ENCODE measurements at regions not wholly inside any gene's neighbourhood (a gene's known extent, or its start where the extent isn't known, plus 50 kb on each side); places are given as distances from the start of the nearest gene placed in this dataset.
"Not testable (repeated sequence)": the region's sequence is repeated elsewhere in the genome, so short reads cannot be mapped to it uniquely, and the experiment has no call there.

DNA sequence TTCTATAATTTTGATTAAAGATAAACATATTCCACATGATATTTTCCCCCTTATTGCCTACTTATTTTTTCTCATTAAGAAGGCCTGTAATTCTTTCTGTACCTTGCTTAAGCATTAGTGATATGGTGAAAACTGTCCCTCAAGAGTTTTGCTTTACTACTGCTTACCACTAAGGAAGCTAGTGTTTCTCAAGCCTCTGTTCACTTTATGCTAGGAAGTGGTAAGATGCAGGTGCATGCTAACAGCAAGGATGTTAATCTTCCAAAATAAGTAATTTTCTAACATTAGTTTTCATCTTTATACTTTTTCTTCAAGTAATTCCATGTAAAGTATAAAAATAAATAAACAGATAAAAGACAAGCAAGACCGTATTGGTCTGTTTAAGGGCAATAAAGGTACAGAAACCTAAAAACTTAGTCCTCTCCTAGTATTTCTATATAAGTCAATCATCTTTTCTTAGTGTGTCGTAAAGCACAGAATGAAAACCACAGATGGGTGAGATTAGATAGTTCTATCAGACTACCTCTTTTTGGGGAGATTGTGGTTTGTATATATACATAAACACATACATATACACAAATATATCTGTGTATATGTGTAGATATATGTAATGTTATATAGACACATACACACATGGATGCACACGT lies 731.0 kb upstream of the CNTN5 start:
- Histone ChIP-seq H3K36me3 (ENCODE audit: control insufficient read depth in 2 of 2, insufficient read depth in 2 of 2, low read length in 1 of 2) (no peaks in the 10 kb centered on the region), H3K27me3 (ENCODE audit: control insufficient read depth in 2 of 2, insufficient read depth in 1 of 2, low read length in 1 of 2) (no peaks in the 10 kb centered on the region), H3K4me1 (ENCODE audit: control insufficient read depth in 2 of 2, insufficient read depth in 2 of 2, low read length in 2 of 2) (peaks cover 4 to 6% of the 10 kb centered on the region in 2 donors), H3K4me3 (ENCODE audit: low read length in 2 of 2) (no peak overlapping the region), H3K27ac (ENCODE audit: low read depth in 1 of 2, low read length in 1 of 2) (peak overlapping the region in 1 of 2 donors; percentile 42), H3K9me3 (ENCODE audit: control insufficient read depth in 2 of 2, insufficient read depth in 1 of 2, low read length in 1 of 2) (no peaks in the 10 kb centered on the region)
- WGBS = 27% methylated on average over 3 of the region's 3 CpGs
- DNase-seq (ENCODE audit: low read depth in 6 of 9, low spot score in 9 of 9) = peak in 8 of 9 donors; percentile 4 to 77 (median 32)

DNA sequence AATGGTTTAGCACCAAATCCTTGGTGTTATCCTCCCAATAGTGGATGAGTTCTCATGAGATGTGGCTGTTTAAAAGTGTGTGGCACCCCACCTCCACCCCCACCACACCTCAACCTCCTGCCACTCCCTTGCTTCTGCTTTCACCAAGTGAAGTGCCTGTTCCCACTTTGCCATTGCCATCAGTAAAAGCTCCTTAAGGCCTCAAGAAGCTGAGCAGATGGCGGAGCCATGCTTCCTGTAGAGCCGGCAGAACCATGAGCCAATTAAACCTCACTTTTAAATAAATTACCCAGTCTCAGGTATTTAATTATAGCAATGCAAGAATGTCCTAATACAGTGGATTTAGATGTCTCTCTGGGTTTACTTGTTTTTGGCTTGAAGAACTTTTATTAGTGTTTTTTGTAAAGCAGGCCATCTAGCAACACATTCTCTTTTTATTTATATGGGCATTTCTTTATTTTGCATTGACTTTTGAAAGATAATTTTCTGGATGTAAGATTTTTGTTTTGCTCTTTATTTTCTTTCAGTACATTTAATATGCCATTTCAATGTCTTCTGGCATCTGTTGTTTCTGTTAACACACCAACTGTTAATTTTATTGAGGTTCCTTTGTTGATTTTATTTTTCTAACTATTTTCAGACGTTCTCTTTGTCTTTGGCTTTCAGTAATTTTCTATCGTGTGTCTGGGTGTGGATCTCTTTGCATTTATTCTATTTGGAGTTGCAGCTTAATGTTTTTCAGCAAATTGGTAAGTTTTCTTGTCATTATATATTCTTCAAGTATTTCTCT lies 724.5 kb upstream of the CNTN5 start:
- no peak overlapping the region for H3K4me3 ChIP-seq (ENCODE audit: low read length in 2 of 2)
- peaks cover 0 to 5% of the 10 kb centered on the region in 2 donors for H3K4me1 ChIP-seq (ENCODE audit: control insufficient read depth in 2 of 2, insufficient read depth in 2 of 2, low read length in 2 of 2)
- DNase-seq (ENCODE audit: low read depth in 6 of 9, low spot score in 9 of 9) = no peak
- H3K9me3 ChIP-seq (ENCODE audit: control insufficient read depth in 2 of 2, insufficient read depth in 1 of 2, low read length in 1 of 2) = peaks cover 0 to 3% of the 10 kb centered on the region in 2 donors
- H3K27ac ChIP-seq (ENCODE audit: low read depth in 1 of 2, low read length in 1 of 2) = peak overlapping the region in 1 of 2 donors; percentile 62
- H3K27me3 ChIP-seq (ENCODE audit: control insufficient read depth in 2 of 2, insufficient read depth in 1 of 2, low read length in 1 of 2) = no peaks in the 10 kb centered on the region
- WGBS = 61% methylated on average over 4 of the region's 4 CpGs
- no peaks in the 10 kb centered on the region for H3K36me3 ChIP-seq (ENCODE audit: control insufficient read depth in 2 of 2, insufficient read depth in 2 of 2, low read length in 1 of 2)

DNA sequence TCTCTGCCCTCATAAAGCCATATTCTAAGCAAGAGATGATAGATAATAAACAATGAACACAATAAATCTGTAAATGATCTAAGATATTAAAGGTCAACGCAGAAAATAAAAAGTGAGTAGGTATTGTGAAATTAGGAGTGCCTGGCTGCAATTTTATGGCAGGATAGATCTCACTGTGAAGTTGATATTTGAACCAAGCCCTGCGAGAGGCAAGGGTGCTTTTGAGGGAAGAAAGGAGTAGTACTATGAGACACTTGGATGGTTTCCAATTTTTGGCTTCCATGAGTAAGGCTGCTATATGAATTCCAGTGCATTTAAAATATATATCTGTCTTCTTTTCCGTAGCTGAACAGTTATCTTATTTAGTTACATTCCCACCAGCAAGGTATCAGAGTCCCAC lies 720.0 kb upstream of the CNTN5 start:
- 92% methylated on average over 3 of the region's 3 CpGs for WGBS
- peaks cover 0 to 5% of the 10 kb centered on the region in 2 donors for H3K4me1 ChIP-seq (ENCODE audit: control insufficient read depth in 2 of 2, insufficient read depth in 2 of 2, low read length in 2 of 2)
- H3K27me3 ChIP-seq (ENCODE audit: control insufficient read depth in 2 of 2, insufficient read depth in 1 of 2, low read length in 1 of 2) = no peaks in the 10 kb centered on the region
- no peak overlapping the region for H3K4me3 ChIP-seq (ENCODE audit: low read length in 2 of 2)
- peaks cover 0 to 3% of the 10 kb centered on the region in 2 donors for H3K9me3 ChIP-seq (ENCODE audit: control insufficient read depth in 2 of 2, insufficient read depth in 1 of 2, low read length in 1 of 2)
- H3K27ac ChIP-seq (ENCODE audit: low read depth in 1 of 2, low read length in 1 of 2) = no peak overlapping the region
- H3K36me3 ChIP-seq (ENCODE audit: control insufficient read depth in 2 of 2, insufficient read depth in 2 of 2, low read length in 1 of 2) = no peaks in the 10 kb centered on the region
- DNase-seq (ENCODE audit: low read depth in 6 of 9, low spot score in 9 of 9) = no peak

DNA sequence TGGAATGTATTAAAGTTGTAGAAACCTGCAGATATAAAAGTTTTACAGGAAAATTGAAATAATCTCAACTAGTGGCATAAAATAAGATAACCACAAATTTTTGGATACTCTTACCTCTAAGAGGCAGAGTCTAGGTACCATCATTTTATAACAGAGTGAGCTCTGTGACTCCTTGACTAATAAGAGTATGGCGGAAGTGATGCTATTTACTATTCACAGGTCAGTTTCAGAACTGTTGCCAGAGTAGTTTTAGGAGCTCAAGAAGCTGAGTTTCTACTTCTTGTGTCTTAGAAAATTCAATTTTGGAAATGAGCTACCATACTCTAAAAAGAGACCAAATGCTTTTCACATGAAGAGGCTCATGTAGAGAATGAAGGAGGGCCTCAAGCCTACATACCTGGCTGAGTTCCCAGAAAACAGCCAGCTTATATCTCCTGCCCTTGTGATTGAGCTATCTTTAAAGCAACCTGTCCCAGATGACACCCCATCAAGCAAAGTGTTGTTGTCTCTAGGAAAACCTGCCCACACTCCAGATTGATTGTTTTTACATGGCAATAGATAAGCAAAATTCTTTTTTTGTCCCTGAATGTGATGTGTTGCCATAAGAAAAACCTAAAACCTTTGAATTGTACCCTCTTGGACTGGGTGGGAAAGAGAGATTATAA lies 712.8 kb upstream of the CNTN5 start:
- no peak overlapping the region for H3K27ac ChIP-seq (ENCODE audit: low read depth in 1 of 2, low read length in 1 of 2)
- no peaks in the 10 kb centered on the region for H3K27me3 ChIP-seq (ENCODE audit: control insufficient read depth in 2 of 2, insufficient read depth in 1 of 2, low read length in 1 of 2)
- H3K9me3 ChIP-seq (ENCODE audit: control insufficient read depth in 2 of 2, insufficient read depth in 1 of 2, low read length in 1 of 2) = no peaks in the 10 kb centered on the region
- H3K36me3 ChIP-seq (ENCODE audit: control insufficient read depth in 2 of 2, insufficient read depth in 2 of 2, low read length in 1 of 2) = no peaks in the 10 kb centered on the region
- H3K4me1 ChIP-seq (ENCODE audit: control insufficient read depth in 2 of 2, insufficient read depth in 2 of 2, low read length in 2 of 2) = no peaks in the 10 kb centered on the region
- WGBS = 95% methylated on average over 1 of the region's 1 CpG
- no peak for DNase-seq (ENCODE audit: low read depth in 6 of 9, low spot score in 9 of 9)
- no peak overlapping the region for H3K4me3 ChIP-seq (ENCODE audit: low read length in 2 of 2)

DNA sequence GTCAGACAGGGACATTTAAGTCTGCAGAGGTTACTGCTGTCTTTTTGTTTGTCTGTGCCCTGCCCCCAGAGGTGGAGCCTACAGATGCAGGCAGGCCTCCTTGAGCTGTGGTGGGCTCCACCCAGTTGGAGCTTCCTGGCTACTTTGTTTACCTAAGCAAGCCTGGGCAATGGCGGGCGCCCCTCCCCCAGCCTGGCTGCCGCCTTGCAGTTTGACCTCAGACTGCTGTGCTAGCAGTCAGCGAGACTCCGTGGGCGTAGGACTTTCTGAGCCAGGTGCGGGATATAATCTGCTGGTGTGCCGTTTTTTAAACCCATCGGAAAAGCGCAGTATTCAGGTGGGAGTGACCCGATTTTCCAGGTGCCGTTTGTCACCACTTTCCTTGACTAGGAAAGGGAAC lies 690.4 kb upstream of the CNTN5 start:
- H3K27me3 ChIP-seq (ENCODE audit: control insufficient read depth in 2 of 2, insufficient read depth in 1 of 2, low read length in 1 of 2); H3K36me3 ChIP-seq (ENCODE audit: control insufficient read depth in 2 of 2, insufficient read depth in 2 of 2, low read length in 1 of 2); H3K27ac ChIP-seq (ENCODE audit: low read depth in 1 of 2, low read length in 1 of 2); H3K9me3 ChIP-seq (ENCODE audit: control insufficient read depth in 2 of 2, insufficient read depth in 1 of 2, low read length in 1 of 2); DNase-seq (ENCODE audit: low read depth in 6 of 9, low spot score in 9 of 9); H3K4me3 ChIP-seq (ENCODE audit: low read length in 2 of 2); H3K4me1 ChIP-seq (ENCODE audit: control insufficient read depth in 2 of 2, insufficient read depth in 2 of 2, low read length in 2 of 2): not testable (repeated sequence)
- WGBS = 82% methylated on average over 11 of the region's 12 CpGs

DNA sequence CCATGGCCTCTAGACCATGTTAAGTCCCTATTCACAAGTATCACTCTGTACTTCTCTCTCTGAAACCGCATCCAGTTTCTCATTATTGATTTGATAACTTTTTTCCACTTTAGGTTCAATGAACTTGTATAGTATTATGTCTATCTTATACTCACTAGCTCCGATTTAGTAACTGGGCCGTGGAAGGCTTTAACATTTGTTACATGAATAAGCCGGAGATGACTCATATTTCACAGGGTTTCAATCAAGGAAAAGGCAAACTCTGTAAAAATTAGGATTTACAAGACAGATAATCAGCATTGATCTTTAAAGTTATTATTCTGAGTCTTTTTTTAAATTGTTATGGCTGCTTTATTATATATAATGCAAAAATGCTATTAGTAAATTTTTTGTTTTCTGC lies 662.2 kb upstream of the CNTN5 start:
- H3K27me3 ChIP-seq (ENCODE audit: control insufficient read depth in 2 of 2, insufficient read depth in 1 of 2, low read length in 1 of 2) = no peaks in the 10 kb centered on the region
- WGBS = 93% methylated on average over 4 of the region's 4 CpGs
- H3K9me3 ChIP-seq (ENCODE audit: control insufficient read depth in 2 of 2, insufficient read depth in 1 of 2, low read length in 1 of 2) = peaks cover 0 to under 1% of the 10 kb centered on the region in 2 donors
- no peak for DNase-seq (ENCODE audit: low read depth in 6 of 9, low spot score in 9 of 9)
- H3K4me1 ChIP-seq (ENCODE audit: control insufficient read depth in 2 of 2, insufficient read depth in 2 of 2, low read length in 2 of 2) = no peaks in the 10 kb centered on the region
- H3K36me3 ChIP-seq (ENCODE audit: control insufficient read depth in 2 of 2, insufficient read depth in 2 of 2, low read length in 1 of 2) = no peaks in the 10 kb centered on the region
- H3K27ac ChIP-seq (ENCODE audit: low read depth in 1 of 2, low read length in 1 of 2) = no peak overlapping the region
- no peak overlapping the region for H3K4me3 ChIP-seq (ENCODE audit: low read length in 2 of 2)

DNA sequence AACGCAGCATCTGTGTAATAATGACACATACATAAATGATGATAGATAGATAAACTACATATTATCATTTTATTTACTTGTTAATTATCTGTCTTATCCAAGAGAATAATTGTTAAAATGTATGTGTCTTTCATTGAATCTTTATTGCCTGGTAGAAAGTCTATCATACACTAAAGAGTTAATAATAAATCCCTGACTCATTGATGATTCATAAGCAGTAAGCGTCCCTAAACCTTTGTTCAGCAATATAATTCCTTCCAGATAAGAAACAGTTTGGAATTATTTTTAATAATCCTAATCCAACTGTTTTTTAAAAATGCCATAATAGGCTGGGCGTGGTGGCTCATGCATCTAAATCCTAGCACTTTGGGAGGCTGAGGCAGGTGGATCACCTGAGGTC lies 655.6 kb upstream of the CNTN5 start:
- Histone ChIP-seq H3K27ac (ENCODE audit: low read depth in 1 of 2, low read length in 1 of 2) (no peak overlapping the region), H3K36me3 (ENCODE audit: control insufficient read depth in 2 of 2, insufficient read depth in 2 of 2, low read length in 1 of 2) (no peaks in the 10 kb centered on the region), H3K4me3 (ENCODE audit: low read length in 2 of 2) (no peak overlapping the region), H3K9me3 (ENCODE audit: control insufficient read depth in 2 of 2, insufficient read depth in 1 of 2, low read length in 1 of 2) (no peaks in the 10 kb centered on the region), H3K4me1 (ENCODE audit: control insufficient read depth in 2 of 2, insufficient read depth in 2 of 2, low read length in 2 of 2) (no peaks in the 10 kb centered on the region), H3K27me3 (ENCODE audit: control insufficient read depth in 2 of 2, insufficient read depth in 1 of 2, low read length in 1 of 2) (no peaks in the 10 kb centered on the region)
- DNase-seq (ENCODE audit: low read depth in 6 of 9, low spot score in 9 of 9) = no peak
- WGBS = 94% methylated on average over 3 of the region's 3 CpGs

DNA sequence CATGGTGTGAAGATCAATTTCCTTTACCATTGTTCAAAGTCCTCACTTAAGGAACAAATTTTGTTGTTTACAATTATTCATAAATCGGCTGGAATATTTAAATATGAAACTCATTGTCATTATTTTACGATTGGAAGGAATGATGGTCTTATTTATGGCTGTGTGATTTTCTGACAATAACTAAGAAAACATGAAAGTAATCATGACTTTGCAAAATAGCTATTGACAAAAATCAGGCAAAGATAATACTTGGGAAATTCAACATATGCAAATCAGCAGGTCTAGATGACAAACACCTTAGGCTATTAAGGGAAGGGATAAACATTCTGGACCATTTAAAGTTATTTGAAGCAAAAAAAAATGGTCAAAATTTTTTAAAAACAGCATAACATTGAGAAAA lies 654.8 kb upstream of the CNTN5 start:
- Histone ChIP-seq H3K9me3 (ENCODE audit: control insufficient read depth in 2 of 2, insufficient read depth in 1 of 2, low read length in 1 of 2) (no peaks in the 10 kb centered on the region), H3K36me3 (ENCODE audit: control insufficient read depth in 2 of 2, insufficient read depth in 2 of 2, low read length in 1 of 2) (no peaks in the 10 kb centered on the region), H3K4me3 (ENCODE audit: low read length in 2 of 2) (no peak overlapping the region), H3K27ac (ENCODE audit: low read depth in 1 of 2, low read length in 1 of 2) (no peak overlapping the region), H3K4me1 (ENCODE audit: control insufficient read depth in 2 of 2, insufficient read depth in 2 of 2, low read length in 2 of 2) (no peaks in the 10 kb centered on the region), H3K27me3 (ENCODE audit: control insufficient read depth in 2 of 2, insufficient read depth in 1 of 2, low read length in 1 of 2) (no peaks in the 10 kb centered on the region)
- DNase-seq (ENCODE audit: low read depth in 6 of 9, low spot score in 9 of 9) = no peak
- 93% methylated on average over 2 of the region's 2 CpGs for WGBS

DNA sequence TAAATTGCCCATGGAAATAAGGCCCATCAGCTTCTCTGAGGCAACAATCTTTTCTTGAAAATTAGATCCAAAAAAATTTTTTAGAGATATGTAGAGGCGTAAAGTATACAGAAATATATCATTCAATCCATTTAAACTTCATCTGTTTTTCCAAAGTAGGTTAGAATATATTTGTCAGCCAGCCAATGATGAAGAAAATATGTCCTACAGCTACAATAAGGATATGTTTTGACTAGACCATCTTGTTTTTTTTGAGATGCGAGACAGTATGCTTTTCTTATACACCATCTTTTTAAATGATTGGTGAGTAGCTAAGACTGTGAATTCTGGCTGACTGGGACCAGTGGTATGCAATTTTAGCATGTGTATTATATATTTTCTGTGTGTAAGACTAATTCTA lies 630.4 kb upstream of the CNTN5 start:
- Histone ChIP-seq H3K27me3 (ENCODE audit: control insufficient read depth in 2 of 2, insufficient read depth in 1 of 2, low read length in 1 of 2) (no peaks in the 10 kb centered on the region), H3K27ac (ENCODE audit: low read depth in 1 of 2, low read length in 1 of 2) (no peak overlapping the region), H3K9me3 (ENCODE audit: control insufficient read depth in 2 of 2, insufficient read depth in 1 of 2, low read length in 1 of 2) (no peaks in the 10 kb centered on the region), H3K36me3 (ENCODE audit: control insufficient read depth in 2 of 2, insufficient read depth in 2 of 2, low read length in 1 of 2) (no peaks in the 10 kb centered on the region), H3K4me3 (ENCODE audit: low read length in 2 of 2) (no peak overlapping the region), H3K4me1 (ENCODE audit: control insufficient read depth in 2 of 2, insufficient read depth in 2 of 2, low read length in 2 of 2) (no peaks in the 10 kb centered on the region)
- no peak for DNase-seq (ENCODE audit: low read depth in 6 of 9, low spot score in 9 of 9)
- 95% methylated on average over 2 of the region's 2 CpGs for WGBS
